Esophagus muscularis mucosa (tissue), 3 donors: ENCODE measurements at regions not wholly inside any gene's neighbourhood (a gene's known extent, or its start where the extent isn't known, plus 50 kb on each side); places are given as distances from the start of the nearest gene placed in this dataset.

Experiments used
- CTCF ChIP-seq, 3 experiments: fragments of 200-600 bp in 2 of 3; fragments of 450-650 bp in 1 of 3; sonication (generic) in 2 of 3; IDR thresholded peaks; one replicate each; pipeline ENCODE4 v1.5.1; 2017 to 2019; ENCODE audit warnings: antibody characterized with exemption in 3 of 3, mild to moderate bottlenecking in 2 of 3, moderate library complexity in 1 of 3
- POLR2A ChIP-seq: fragments of 450-650 bp; IDR thresholded peaks from one replicate; pipeline ENCODE4 v1.6.1; 2017; ENCODE audit warnings: antibody characterized with exemption, moderate library complexity, mild to moderate bottlenecking, low read depth

- no peak for TF ChIP-seq POLR2A
- no peak for TF ChIP-seq CTCF (IDR thresholded peaks at IDR 0.05)
These were observed 120.3 kb downstream of the RDH14 start for GRCh38 chr2:18440141-18440661.
